ENCODE measurements at regions not wholly inside any gene's neighbourhood (a gene's known extent, or its start where the extent isn't known, plus 50 kb on each side); places are given as distances from the start of the nearest gene placed in this dataset.

- DNase-seq: no peak
Measured at GRCh38 chr11:31903225-31904074, 92.3 kb upstream of the PAX6 start.

- DNase-seq: no peak
Measured at GRCh38 chr11:31902706-31903105, 91.6 kb upstream of the PAX6 start.

- DNase-seq: no peak
Measured at GRCh38 chr11:31895926-31896325, 84.8 kb upstream of the PAX6 start.

- no peak for DNase-seq
Measured at GRCh38 chr11:31887180-31887579, 76.1 kb upstream of the PAX6 start.

- DNase-seq: no peak
Measured at GRCh38 chr11:31884080-31884479, 73.0 kb upstream of the PAX6 start.

- no peak for DNase-seq
Measured at GRCh38 chr11:31883435-31883834, 72.3 kb upstream of the PAX6 start.

- DNase-seq: no peak
Measured at GRCh38 chr11:31882951-31883392, 71.8 kb upstream of the PAX6 start.

GRCh38 chr11:31881825-31882224 is 70.7 kb upstream of the PAX6 start:
- DNase-seq: no peak

GRCh38 chr11:31879681-31880080 is 68.6 kb upstream of the PAX6 start:
- DNase-seq: no peak

GRCh38 chr11:31877863-31878262 is 66.7 kb upstream of the PAX6 start:
- DNase-seq: no peak

GRCh38 chr11:31877083-31877482 is 66.0 kb upstream of the PAX6 start:
- no peak for DNase-seq

- no peak for DNase-seq
Measured at GRCh38 chr11:31875866-31876560, 64.9 kb upstream of the PAX6 start.

GRCh38 chr11:31874631-31875191 is 63.6 kb upstream of the PAX6 start:
- DNase-seq: no peak

GRCh38 chr11:31873124-31873523 is 62.0 kb upstream of the PAX6 start:
- no peak for DNase-seq

GRCh38 chr11:31872076-31872443 is 60.9 kb upstream of the PAX6 start:
- DNase-seq: no peak

GRCh38 chr11:31871310-31872075 is 60.4 kb upstream of the PAX6 start:
- DNase-seq: no peak

- peak; percentile 64 for DNase-seq
Measured at GRCh38 chr11:31870609-31871309, 59.6 kb upstream of the PAX6 start.

GRCh38 chr11:31869986-31870385 is 58.9 kb upstream of the PAX6 start:
- DNase-seq: no peak

- no peak for DNase-seq
Measured at GRCh38 chr11:31865606-31866300, 54.6 kb upstream of the PAX6 start.

- no peak for DNase-seq
Measured at GRCh38 chr11:31863170-31863832, 52.2 kb upstream of the PAX6 start.
